ENCODE measurements at regions not wholly inside any gene's neighbourhood (a gene's known extent, or its start where the extent isn't known, plus 50 kb on each side); places are given as distances from the start of the nearest gene placed in this dataset.

DNA sequence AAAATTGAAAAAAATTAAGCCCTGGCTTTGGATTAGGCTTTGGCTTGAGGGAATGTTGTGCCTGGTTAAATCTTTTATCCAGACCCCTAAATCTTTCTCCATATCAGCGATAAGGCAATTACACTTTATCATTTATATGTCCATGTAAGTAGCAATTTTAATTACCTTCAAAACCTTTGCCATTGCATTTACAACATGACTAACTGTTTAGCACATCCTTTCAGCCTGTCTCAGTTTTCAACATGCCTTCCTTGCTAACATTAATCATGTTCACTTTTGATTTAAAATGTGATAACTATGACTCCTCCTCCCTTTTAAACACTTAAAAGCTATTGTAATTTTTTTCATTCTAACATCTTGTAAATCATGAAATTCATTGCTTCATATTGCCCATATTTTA lies 583.7 kb downstream of the SLITRK1 start:
- ATAC-seq = no peak
- Mint-ChIP-seq H3K27ac (no peak overlapping the region), H3K4me3 (no peak overlapping the region), H3K4me1 (no peaks in the 10 kb centered on the region), H3K9me3 (peaks cover 9% of the 10 kb centered on the region; the same call in 2 of the 3 replicates), H3K27me3 (ENCODE audit: insufficient read depth, low read depth, poor library complexity) (no peaks in the 10 kb centered on the region), H3K36me3 (ENCODE audit: low read depth) (no peaks in the 10 kb centered on the region; the same call in 2 of the 3 replicates)
- Histone ChIP-seq H3K4me2 (no peak overlapping the region), H3K4me1 (ENCODE audit: insufficient read depth) (no peaks in the 10 kb centered on the region), H3K27me3 (ENCODE audit: insufficient read depth) (no peaks in the 10 kb centered on the region), H2AFZ (no peak overlapping the region), H3K4me3 (no peak overlapping the region), H3K9me2 (ENCODE audit: insufficient read depth) (no peaks in the 10 kb centered on the region), H3K79me2 (replicated peaks; ENCODE audit: insufficient read depth) (no peaks in the 10 kb centered on the region), H3K36me3 (ENCODE audit: insufficient read depth) (no peaks in the 10 kb centered on the region), H3K27ac (ENCODE audit: low read depth) (no peak overlapping the region), H4K20me1 (replicated peaks; ENCODE audit: insufficient read depth) (no peaks in the 10 kb centered on the region), H3F3A (replicated peaks; ENCODE audit: low read depth) (no peaks in the 10 kb centered on the region)
- DNase-seq (ENCODE audit: low spot score) = no peak
- TF ChIP-seq ZNF114 (CRISPR knock-in tag; IDR thresholded peaks at IDR 0.05) (no peak), JUNB (IDR thresholded peaks at IDR 0.05; ENCODE audit: unreplicated experiment) (no peak), STAT1 (IDR thresholded peaks at IDR 0.05; ENCODE audit: unreplicated experiment) (no peak), EZH2phosphoT487 (IDR thresholded peaks at IDR 0.05; ENCODE audit: unreplicated experiment) (no peak), EZH2 (IDR thresholded peaks at IDR 0.05; ENCODE audit: low read depth, unreplicated experiment) (no peak), CREB1 (CRISPR knock-in tag; IDR thresholded peaks at IDR 0.05; ENCODE audit: low read depth) (no peak), NANOG (IDR thresholded peaks at IDR 0.05; ENCODE audit: borderline replicate concordance) (no peak), ZNF331 (CRISPR knock-in tag; IDR thresholded peaks at IDR 0.05; ENCODE audit: low read depth) (no peak), POLR2AphosphoS5 (IDR thresholded peaks at IDR 0.05; ENCODE audit: low read depth) (no peak)
- TF ChIP-seq, protein P1, sequence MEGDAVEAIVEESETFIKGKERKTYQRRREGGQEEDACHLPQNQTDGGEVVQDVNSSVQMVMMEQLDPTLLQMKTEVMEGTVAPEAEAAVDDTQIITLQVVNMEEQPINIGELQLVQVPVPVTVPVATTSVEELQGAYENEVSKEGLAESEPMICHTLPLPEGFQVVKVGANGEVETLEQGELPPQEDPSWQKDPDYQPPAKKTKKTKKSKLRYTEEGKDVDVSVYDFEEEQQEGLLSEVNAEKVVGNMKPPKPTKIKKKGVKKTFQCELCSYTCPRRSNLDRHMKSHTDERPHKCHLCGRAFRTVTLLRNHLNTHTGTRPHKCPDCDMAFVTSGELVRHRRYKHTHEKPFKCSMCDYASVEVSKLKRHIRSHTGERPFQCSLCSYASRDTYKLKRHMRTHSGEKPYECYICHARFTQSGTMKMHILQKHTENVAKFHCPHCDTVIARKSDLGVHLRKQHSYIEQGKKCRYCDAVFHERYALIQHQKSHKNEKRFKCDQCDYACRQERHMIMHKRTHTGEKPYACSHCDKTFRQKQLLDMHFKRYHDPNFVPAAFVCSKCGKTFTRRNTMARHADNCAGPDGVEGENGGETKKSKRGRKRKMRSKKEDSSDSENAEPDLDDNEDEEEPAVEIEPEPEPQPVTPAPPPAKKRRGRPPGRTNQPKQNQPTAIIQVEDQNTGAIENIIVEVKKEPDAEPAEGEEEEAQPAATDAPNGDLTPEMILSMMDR (conservative IDR thresholded peaks at IDR 0.05; ENCODE audit: low read depth in 2 of 2) = no peak
- TF ChIP-seq, protein P2, sequence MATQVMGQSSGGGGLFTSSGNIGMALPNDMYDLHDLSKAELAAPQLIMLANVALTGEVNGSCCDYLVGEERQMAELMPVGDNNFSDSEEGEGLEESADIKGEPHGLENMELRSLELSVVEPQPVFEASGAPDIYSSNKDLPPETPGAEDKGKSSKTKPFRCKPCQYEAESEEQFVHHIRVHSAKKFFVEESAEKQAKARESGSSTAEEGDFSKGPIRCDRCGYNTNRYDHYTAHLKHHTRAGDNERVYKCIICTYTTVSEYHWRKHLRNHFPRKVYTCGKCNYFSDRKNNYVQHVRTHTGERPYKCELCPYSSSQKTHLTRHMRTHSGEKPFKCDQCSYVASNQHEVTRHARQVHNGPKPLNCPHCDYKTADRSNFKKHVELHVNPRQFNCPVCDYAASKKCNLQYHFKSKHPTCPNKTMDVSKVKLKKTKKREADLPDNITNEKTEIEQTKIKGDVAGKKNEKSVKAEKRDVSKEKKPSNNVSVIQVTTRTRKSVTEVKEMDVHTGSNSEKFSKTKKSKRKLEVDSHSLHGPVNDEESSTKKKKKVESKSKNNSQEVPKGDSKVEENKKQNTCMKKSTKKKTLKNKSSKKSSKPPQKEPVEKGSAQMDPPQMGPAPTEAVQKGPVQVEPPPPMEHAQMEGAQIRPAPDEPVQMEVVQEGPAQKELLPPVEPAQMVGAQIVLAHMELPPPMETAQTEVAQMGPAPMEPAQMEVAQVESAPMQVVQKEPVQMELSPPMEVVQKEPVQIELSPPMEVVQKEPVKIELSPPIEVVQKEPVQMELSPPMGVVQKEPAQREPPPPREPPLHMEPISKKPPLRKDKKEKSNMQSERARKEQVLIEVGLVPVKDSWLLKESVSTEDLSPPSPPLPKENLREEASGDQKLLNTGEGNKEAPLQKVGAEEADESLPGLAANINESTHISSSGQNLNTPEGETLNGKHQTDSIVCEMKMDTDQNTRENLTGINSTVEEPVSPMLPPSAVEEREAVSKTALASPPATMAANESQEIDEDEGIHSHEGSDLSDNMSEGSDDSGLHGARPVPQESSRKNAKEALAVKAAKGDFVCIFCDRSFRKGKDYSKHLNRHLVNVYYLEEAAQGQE (IDR thresholded peaks at IDR 0.05; ENCODE audit: unreplicated experiment) = no peak
- TF ChIP-seq, protein P3, sequence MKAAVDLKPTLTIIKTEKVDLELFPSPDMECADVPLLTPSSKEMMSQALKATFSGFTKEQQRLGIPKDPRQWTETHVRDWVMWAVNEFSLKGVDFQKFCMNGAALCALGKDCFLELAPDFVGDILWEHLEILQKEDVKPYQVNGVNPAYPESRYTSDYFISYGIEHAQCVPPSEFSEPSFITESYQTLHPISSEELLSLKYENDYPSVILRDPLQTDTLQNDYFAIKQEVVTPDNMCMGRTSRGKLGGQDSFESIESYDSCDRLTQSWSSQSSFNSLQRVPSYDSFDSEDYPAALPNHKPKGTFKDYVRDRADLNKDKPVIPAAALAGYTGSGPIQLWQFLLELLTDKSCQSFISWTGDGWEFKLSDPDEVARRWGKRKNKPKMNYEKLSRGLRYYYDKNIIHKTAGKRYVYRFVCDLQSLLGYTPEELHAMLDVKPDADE (IDR thresholded peaks at IDR 0.05) = no peak
- TF ChIP-seq, protein P4, sequence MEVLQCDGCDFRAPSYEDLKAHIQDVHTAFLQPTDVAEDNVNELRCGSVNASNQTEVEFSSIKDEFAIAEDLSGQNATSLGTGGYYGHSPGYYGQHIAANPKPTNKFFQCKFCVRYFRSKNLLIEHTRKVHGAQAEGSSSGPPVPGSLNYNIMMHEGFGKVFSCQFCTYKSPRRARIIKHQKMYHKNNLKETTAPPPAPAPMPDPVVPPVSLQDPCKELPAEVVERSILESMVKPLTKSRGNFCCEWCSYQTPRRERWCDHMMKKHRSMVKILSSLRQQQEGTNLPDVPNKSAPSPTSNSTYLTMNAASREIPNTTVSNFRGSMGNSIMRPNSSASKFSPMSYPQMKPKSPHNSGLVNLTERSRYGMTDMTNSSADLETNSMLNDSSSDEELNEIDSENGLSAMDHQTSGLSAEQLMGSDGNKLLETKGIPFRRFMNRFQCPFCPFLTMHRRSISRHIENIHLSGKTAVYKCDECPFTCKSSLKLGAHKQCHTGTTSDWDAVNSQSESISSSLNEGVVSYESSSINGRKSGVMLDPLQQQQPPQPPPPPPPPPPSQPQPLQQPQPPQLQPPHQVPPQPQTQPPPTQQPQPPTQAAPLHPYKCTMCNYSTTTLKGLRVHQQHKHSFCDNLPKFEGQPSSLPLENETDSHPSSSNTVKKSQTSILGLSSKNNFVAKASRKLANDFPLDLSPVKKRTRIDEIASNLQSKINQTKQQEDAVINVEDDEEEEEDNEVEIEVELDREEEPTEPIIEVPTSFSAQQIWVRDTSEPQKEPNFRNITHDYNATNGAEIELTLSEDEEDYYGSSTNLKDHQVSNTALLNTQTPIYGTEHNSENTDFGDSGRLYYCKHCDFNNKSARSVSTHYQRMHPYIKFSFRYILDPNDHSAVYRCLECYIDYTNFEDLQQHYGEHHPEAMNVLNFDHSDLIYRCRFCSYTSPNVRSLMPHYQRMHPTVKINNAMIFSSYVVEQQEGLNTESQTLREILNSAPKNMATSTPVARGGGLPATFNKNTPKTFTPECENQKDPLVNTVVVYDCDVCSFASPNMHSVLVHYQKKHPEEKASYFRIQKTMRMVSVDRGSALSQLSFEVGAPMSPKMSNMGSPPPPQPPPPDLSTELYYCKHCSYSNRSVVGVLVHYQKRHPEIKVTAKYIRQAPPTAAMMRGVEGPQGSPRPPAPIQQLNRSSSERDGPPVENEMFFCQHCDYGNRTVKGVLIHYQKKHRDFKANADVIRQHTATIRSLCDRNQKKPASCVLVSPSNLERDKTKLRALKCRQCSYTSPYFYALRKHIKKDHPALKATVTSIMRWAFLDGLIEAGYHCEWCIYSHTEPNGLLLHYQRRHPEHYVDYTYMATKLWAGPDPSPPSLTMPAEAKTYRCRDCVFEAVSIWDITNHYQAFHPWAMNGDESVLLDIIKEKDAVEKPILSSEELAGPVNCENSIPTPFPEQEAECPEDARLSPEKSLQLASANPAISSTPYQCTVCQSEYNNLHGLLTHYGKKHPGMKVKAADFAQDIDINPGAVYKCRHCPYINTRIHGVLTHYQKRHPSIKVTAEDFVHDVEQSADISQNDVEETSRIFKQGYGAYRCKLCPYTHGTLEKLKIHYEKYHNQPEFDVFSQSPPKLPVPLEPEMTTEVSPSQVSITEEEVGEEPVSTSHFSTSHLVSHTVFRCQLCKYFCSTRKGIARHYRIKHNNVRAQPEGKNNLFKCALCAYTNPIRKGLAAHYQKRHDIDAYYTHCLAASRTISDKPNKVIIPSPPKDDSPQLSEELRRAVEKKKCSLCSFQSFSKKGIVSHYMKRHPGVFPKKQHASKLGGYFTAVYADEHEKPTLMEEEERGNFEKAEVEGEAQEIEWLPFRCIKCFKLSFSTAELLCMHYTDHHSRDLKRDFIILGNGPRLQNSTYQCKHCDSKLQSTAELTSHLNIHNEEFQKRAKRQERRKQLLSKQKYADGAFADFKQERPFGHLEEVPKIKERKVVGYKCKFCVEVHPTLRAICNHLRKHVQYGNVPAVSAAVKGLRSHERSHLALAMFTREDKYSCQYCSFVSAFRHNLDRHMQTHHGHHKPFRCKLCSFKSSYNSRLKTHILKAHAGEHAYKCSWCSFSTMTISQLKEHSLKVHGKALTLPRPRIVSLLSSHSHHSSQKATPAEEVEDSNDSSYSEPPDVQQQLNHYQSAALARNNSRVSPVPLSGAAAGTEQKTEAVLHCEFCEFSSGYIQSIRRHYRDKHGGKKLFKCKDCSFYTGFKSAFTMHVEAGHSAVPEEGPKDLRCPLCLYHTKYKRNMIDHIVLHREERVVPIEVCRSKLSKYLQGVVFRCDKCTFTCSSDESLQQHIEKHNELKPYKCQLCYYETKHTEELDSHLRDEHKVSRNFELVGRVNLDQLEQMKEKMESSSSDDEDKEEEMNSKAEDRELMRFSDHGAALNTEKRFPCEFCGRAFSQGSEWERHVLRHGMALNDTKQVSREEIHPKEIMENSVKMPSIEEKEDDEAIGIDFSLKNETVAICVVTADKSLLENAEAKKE (CRISPR knock-in tag; IDR thresholded peaks at IDR 0.05) = no peak
